GM03348 (cell line): ENCODE measurements at regions not wholly inside any gene's neighbourhood (a gene's known extent, or its start where the extent isn't known, plus 50 kb on each side); places are given as distances from the start of the nearest gene placed in this dataset.
"Not testable (repeated sequence)": the region's sequence is repeated elsewhere in the genome, so short reads cannot be mapped to it uniquely, and the experiment has no call there.

Source experiments
- DNase-seq: peaks from one replicate; pipeline ENCODE4 v3.0.0; 2012; ENCODE audit warnings: low spot score

DNA sequence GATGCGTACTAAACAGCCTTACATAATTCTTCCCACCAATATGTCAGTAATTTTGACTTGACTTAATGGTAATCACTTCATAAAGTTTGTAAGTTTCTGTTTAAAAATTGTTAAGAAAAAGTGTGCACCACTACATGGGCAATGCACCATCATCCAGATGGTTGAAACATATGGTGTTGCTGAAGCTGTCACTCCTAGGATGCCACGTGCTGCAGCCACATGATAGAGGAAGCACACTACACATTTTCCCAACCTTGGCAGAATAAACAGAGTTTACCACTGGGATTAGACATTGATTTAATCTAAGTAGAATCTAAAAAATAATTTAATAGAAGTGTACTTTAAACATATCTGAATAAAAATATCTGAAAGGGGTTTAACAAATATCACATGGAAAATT, 1209.9 kb downstream of the NSUN3 start:
- DNase-seq = no peak

- no peak for DNase-seq
These were observed 1214.8 kb downstream of the NSUN3 start for GRCh38 chr3:95277613-95278012.

DNA sequence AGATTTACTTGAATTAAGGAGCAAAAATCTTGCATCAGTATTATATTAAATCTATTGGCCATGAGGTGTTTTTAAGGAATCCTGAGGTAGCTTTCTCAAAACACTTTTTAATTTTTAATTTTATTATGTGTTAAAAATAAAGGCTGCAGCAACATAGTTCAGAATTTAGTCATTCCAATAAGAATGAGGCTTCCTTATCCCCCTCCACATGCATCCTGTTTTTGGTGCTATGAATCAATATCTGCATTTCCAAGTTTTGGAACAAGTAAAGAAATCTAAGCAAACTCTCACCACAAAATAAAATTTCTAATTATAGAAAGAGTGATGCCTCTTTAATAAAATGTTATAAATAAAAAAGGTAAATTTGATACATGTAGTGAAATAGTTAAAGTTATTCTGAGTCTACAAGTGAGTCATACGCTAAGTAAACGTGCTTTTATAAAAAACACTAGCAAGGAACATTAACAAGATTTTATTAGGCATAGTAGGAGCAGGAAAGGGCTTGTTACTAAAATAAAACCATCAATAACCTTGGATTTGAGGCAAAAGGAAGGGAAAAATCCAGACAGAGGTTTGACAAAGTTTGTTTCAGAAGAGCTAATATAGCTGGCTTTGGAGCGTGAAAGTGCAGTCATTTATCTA, 1218.0 kb downstream of the NSUN3 start:
- no peak for DNase-seq

DNA sequence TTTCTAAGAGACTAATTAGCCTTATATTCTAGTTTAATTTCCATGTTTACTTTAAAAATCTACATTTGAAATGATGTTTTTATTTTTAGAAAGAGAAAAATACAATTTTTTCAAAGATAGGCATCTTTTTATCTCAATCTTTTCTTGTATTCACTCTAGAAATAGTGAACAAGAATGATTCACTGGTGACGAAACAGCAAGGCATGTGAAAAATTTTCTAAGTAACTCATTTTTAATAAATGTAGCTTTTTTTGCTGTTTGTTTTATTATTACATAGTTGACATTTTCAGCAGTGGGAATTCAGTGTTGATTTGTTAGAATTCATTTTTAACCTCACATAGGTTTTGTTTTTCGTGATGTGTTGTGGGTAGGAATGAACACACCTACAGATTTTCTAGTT, 1226.4 kb downstream of the NSUN3 start:
- DNase-seq = no peak

GRCh38 chr3:95297581-95297980, 1234.7 kb downstream of the NSUN3 start:
- DNase-seq = no peak

- no peak for DNase-seq
These were observed 1239.2 kb downstream of the NSUN3 start for GRCh38 chr3:95302044-95302443.

DNA sequence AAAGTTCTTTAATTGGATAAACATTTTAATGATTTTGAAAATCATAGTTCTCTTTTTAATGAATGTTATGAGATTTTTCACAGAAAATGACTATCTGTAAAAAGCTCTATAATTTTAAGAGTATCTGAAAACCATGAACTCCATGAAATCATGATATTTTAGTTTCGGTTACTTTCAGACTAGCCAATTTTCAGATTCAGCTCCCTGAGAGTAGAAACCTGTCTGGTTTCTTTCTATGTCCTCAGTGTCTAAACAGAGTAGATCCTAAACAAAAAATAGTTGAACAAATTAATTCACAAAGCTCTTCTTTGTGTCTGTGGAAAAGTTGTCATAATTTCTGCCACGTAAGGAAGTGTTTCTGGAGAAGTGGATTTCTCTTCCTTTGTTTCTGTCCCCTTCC, 1247.7 kb downstream of the NSUN3 start:
- DNase-seq = no peak

DNA sequence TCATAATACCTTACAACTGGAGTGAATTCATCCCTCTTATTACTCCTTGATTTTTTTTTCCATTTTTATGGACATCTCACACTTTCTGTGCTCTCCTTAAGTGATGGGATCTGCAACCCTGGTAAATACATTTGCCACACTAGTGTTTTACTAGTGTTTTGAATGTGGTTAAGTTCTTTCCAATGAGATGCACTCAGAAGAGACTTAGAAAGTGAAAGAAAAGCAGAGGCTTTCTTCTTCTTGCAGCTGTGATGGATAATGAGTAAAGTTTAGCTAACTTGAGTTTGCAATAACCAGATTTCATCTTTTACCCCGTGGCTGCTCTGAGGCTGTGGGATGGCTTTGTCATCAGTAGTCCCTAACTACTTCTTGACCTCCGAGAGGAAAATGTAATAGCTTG, 1248.4 kb downstream of the NSUN3 start:
- DNase-seq = no peak

DNA sequence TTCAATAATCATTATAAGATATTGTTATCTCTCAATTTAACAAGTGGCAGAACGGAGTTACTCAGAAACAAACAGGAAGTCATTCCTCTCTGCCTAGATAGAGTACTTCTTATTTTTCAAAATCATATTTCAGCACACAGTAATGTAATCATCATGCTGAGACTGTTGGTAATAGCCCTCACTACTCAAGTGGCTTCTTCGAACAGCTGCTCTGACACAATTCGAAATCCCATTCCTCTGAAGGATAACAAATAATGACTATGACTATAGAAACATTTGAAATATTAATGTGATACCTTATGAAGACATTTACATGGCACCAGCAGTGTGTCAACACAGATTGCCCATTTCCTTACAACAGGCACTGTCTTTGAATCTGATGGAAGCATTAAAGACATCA, 1249.8 kb downstream of the NSUN3 start:
- DNase-seq = no peak

- DNase-seq = no peak
These were observed 1257.1 kb downstream of the NSUN3 start for GRCh38 chr3:95319921-95320494.

DNA sequence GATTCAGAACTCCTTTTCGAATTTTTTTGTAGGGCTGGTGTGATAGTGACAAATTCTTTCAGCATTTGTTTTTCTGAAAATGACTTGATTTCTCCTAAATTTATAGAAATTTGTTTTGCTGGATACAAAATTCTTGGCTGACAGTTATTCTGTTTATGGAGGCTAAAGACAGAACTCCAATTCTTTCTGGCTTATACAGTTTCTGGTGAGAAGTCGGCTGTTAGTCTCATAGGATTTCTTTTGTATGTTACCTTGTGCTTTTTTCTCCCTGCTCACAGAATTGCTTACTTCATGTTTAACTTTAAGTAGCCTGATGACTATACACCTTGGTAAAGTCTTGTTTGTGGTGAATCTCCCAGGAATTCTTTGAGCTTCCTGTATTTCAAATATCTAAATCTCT, 1264.6 kb downstream of the NSUN3 start:
- no peak for DNase-seq

- DNase-seq = no peak
These were observed 1271.0 kb downstream of the NSUN3 start for GRCh38 chr3:95333826-95334225.

DNA sequence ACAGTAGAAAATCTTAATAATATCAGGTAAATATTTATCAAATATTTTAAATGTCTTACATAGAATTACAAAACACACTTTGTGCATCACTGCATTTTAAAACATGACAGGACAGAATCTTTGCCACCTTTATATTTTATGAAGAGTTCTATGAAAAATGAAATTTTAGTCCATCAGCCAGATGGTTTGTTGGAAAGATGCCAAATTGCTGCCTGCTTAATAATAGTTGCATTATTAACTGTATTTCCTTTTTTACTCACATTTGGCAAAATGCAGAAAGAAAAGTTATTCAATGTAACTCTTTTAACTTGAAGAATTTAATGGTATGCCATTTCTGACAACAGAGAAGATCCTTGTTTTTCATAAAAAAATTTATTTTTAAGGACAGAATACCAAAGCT, 1271.6 kb downstream of the NSUN3 start:
- DNase-seq = no peak

GRCh38 chr3:95335517-95335916, 1272.7 kb downstream of the NSUN3 start:
- DNase-seq = no peak

GRCh38 chr3:95338446-95338845, 1275.6 kb downstream of the NSUN3 start:
- no peak for DNase-seq

- no peak for DNase-seq
These were observed 1278.5 kb downstream of the NSUN3 start for GRCh38 chr3:95341314-95341713.

- DNase-seq = no peak
These were observed 1280.4 kb downstream of the NSUN3 start for GRCh38 chr3:95343228-95343627.

- no peak for DNase-seq
These were observed 1280.9 kb downstream of the NSUN3 start for GRCh38 chr3:95343767-95344166.

- not testable (repeated sequence) for DNase-seq
These were observed 1285.1 kb downstream of the NSUN3 start for GRCh38 chr3:95347936-95348335.

DNA sequence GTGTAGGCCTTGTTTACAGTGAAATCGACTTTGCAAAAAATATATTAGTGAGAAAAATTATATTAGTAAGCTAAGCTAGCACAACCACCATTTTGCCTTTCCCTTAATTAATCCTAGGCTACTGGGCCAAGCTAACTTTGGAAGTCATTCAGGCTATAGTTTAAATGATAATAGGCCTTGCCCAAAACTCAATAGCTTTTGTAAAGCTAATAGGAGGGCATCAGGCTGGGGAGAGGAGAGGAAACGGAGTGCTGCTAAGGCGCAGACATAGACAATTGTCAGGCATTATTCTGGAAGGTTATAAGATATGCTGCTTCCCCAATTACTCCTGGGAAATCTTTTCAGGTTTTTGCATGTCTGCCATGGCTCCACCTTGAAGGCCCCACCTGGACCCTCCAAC, 1286.0 kb downstream of the NSUN3 start:
- DNase-seq = no peak

DNA sequence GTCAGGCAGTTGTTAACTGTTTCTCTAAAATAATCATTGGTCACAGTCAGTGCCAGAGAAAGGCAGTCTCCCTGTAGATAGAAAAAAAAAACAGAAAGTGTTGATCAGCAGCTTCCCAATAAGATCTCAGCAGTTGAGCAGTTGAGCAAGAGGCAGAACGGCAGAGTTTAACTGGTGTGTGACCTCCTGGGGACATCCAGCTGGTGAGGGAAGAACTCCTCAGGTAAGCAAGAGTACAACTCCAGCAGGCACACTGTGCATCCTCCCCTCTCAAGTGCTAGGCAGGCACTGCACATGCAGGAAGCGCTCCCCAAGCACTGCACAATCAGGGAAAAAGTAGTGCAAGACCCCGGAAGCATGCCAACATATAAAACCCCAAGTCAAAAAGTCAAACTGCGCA, 1287.2 kb downstream of the NSUN3 start:
- no peak for DNase-seq

GRCh38 chr3:95351158-95351557, 1288.3 kb downstream of the NSUN3 start:
- DNase-seq = no peak

- no peak for DNase-seq
These were observed 1289.6 kb downstream of the NSUN3 start for GRCh38 chr3:95352471-95352870.

- no peak for DNase-seq
These were observed 1291.6 kb downstream of the NSUN3 start for GRCh38 chr3:95354489-95354888.
